Cerebellar cortex (tissue), 1 donor: ENCODE measurements at regions not wholly inside any gene's neighbourhood (a gene's known extent, or its start where the extent isn't known, plus 50 kb on each side); places are given as distances from the start of the nearest gene placed in this dataset.
"Not testable (repeated sequence)": the region's sequence is repeated elsewhere in the genome, so short reads cannot be mapped to it uniquely, and the experiment has no call there.

Experiments used
- DNase-seq: peaks from one replicate; pipeline ENCODE4 v3.0.0-alpha.2; 2015; ENCODE audit warnings: low spot score

- not testable (repeated sequence) for DNase-seq
These were observed 538.1 kb downstream of the GOLGA6L6 start for GRCh38 chr15:20003471-20003870.

GRCh38 chr15:20002560-20002959 lies 539.0 kb downstream of the GOLGA6L6 start:
- not testable (repeated sequence) for DNase-seq

- not testable (repeated sequence) for DNase-seq
These were observed 544.9 kb downstream of the GOLGA6L6 start for GRCh38 chr15:19996574-19997194.

- not testable (repeated sequence) for DNase-seq
These were observed 546.3 kb downstream of the GOLGA6L6 start for GRCh38 chr15:19995296-19995695.

GRCh38 chr15:19992428-19992827 lies 549.2 kb downstream of the GOLGA6L6 start:
- DNase-seq, result no peak

- no peak for DNase-seq
These were observed 553.4 kb downstream of the GOLGA6L6 start for GRCh38 chr15:19988094-19988660.

- DNase-seq, result no peak
These were observed 554.1 kb downstream of the GOLGA6L6 start for GRCh38 chr15:19987389-19988048.

- no peak for DNase-seq
These were observed 557.5 kb downstream of the GOLGA6L6 start for GRCh38 chr15:19984101-19984500.

- no peak for DNase-seq
These were observed 566.6 kb downstream of the GOLGA6L6 start for GRCh38 chr15:19974998-19975397.

- no peak for DNase-seq
These were observed 567.9 kb downstream of the GOLGA6L6 start for GRCh38 chr15:19973718-19974117.

GRCh38 chr15:19972582-19972981 lies 569.0 kb downstream of the GOLGA6L6 start:
- not testable (repeated sequence) for DNase-seq

GRCh38 chr15:19965574-19965973 lies 576.0 kb downstream of the GOLGA6L6 start:
- not testable (repeated sequence) for DNase-seq

- not testable (repeated sequence) for DNase-seq
These were observed 577.1 kb downstream of the GOLGA6L6 start for GRCh38 chr15:19964480-19964879.

GRCh38 chr15:19956124-19956796 lies 585.3 kb downstream of the GOLGA6L6 start:
- DNase-seq, result no peak

GRCh38 chr15:19944261-19944888 lies 597.2 kb downstream of the GOLGA6L6 start:
- no peak for DNase-seq

- no peak for DNase-seq
These were observed 598.1 kb downstream of the GOLGA6L6 start for GRCh38 chr15:19943515-19943914.

GRCh38 chr15:19903281-19903680 lies 638.3 kb downstream of the GOLGA6L6 start:
- DNase-seq, result not testable (repeated sequence)

- not testable (repeated sequence) for DNase-seq
These were observed 639.2 kb downstream of the GOLGA6L6 start for GRCh38 chr15:19902388-19902787.

- DNase-seq, result not testable (repeated sequence)
These were observed 640.2 kb downstream of the GOLGA6L6 start for GRCh38 chr15:19901414-19901813.

- DNase-seq, result no peak
These were observed 642.4 kb downstream of the GOLGA6L6 start for GRCh38 chr15:19899021-19899824.

- not testable (repeated sequence) for DNase-seq
These were observed 652.8 kb downstream of the GOLGA6L6 start for GRCh38 chr15:19888811-19889210.
